T-helper 17 cell (primary cell): ENCODE measurements at regions not wholly inside any gene's neighbourhood (a gene's known extent, or its start where the extent isn't known, plus 50 kb on each side); places are given as distances from the start of the nearest gene placed in this dataset.
"Not testable (repeated sequence)": the region's sequence is repeated elsewhere in the genome, so short reads cannot be mapped to it uniquely, and the experiment has no call there.

ENCODE experiments used
- ATAC-seq: fragments of 150-1000 bp; cut with Tn5 transposase; 2 replicates; pipeline ENCODE4 v1.10.0; 2021; ENCODE audit warnings: mild to moderate bottlenecking, moderate library complexity
- DNase-seq, 3 donors: peaks; one replicate each; pipeline versions ENCODE4 v3.0.0 to v3.0.0-alpha.2; 2020 to 2021
- H3K9me3 ChIP-seq: one replicate; pipeline ENCODE4 v1.7.0; 2013; ENCODE audit warnings: low read length, mild to moderate bottlenecking; ENCODE audit not compliant: control insufficient read depth, poor library complexity, severe bottlenecking
- H3K27ac Mint-ChIP-seq: one replicate; pipeline ENCODE4 v1.8.0; 2022; ENCODE audit warnings: mild to moderate bottlenecking, moderate library complexity, mixed read lengths
- H3K27me3 Mint-ChIP-seq: one replicate; pipeline ENCODE4 v1.8.0; 2022; ENCODE audit warnings: mixed read lengths
- H3K36me3 Mint-ChIP-seq: one replicate; pipeline ENCODE4 v1.8.0; 2022; ENCODE audit warnings: low read depth, mixed read lengths
- H3K4me1 Mint-ChIP-seq: one replicate; pipeline ENCODE4 v1.8.0; 2022; ENCODE audit warnings: mild to moderate bottlenecking, mixed read lengths
- H3K4me3 Mint-ChIP-seq: one replicate; pipeline ENCODE4 v1.8.0; 2022; ENCODE audit warnings: mild to moderate bottlenecking, moderate library complexity, mixed read lengths

DNA sequence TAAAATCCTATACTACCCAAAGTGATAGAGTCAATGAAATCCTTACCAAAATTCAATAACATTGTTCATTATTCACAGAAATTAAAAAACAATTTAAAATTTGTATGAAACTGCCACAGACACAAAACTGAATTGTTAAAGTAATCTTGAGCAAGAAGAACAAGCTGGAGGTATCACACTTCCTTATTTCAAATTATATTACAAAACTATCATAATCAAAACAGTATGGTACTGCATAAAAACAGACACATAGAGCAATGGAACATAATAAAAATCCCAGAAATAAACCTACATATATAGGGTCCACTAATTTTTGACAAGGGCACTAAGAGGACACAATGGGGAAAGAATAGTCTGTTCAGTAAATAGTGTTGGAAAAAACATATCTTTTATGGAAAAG, 316.2 kb downstream of the PTPRC start:
- Mint-ChIP-seq H3K4me1 (peaks cover 7% of the 10 kb centered on the region), H3K27me3 (no peaks in the 10 kb centered on the region), H3K36me3 (peaks cover 2% of the 10 kb centered on the region), H3K4me3 (no peak overlapping the region), H3K27ac (no peak overlapping the region)
- no peaks in the 10 kb centered on the region for H3K9me3 ChIP-seq
- DNase-seq (no peak), ATAC-seq (no peak)

DNA sequence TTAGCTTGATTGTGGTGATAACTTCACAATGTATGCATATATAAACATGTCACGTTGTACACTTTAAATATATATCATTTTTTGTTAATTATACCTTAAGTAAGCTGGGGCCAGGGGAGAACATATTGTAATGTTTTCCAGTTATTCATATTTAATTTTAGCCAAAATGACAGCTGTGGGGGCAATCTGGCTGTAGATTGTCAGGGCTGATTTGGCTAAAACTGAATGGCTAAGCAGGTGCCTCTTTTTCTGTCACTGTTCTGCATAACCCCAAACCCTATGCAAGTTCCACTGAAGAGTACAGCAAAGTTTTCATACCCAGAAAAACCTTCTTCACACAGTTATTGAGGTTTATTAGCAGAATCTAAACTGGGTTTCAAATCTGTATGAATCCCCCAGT, 318.2 kb downstream of the PTPRC start:
- Mint-ChIP-seq H3K27ac (no peak overlapping the region), H3K36me3 (peaks cover 2% of the 10 kb centered on the region), H3K27me3 (no peaks in the 10 kb centered on the region), H3K4me3 (no peak overlapping the region), H3K4me1 (peaks cover 7% of the 10 kb centered on the region)
- H3K9me3 ChIP-seq = no peaks in the 10 kb centered on the region
- DNase-seq (no peak), ATAC-seq (no peak)

DNA sequence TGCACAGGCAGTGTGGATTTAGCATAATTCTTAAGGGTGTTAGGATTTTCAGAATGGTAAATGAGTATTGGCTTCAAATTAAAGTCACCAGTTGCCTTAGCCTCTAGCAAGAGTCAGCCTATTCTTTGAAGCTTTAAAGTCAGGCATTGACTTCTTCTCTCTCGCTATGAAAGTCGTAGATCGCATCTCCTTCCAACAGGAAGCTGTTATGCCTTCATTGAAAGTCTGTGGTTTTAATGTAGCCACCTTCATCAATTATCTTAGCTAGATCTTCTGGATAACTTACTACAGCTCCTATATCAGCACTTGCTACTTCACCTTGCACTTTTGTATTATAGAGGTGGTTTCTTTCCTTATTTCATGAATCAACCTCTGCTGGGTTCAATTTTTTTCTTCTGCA, 320.2 kb downstream of the PTPRC start:
- peaks cover 2% of the 10 kb centered on the region for H3K36me3 Mint-ChIP-seq
- no peak overlapping the region for H3K4me3 Mint-ChIP-seq
- no peaks in the 10 kb centered on the region for H3K9me3 ChIP-seq
- no peak overlapping the region for H3K27ac Mint-ChIP-seq
- no peaks in the 10 kb centered on the region for H3K27me3 Mint-ChIP-seq
- DNase-seq (no peak), ATAC-seq (peak; percentile 57)
- H3K4me1 Mint-ChIP-seq = peaks cover 14% of the 10 kb centered on the region

DNA sequence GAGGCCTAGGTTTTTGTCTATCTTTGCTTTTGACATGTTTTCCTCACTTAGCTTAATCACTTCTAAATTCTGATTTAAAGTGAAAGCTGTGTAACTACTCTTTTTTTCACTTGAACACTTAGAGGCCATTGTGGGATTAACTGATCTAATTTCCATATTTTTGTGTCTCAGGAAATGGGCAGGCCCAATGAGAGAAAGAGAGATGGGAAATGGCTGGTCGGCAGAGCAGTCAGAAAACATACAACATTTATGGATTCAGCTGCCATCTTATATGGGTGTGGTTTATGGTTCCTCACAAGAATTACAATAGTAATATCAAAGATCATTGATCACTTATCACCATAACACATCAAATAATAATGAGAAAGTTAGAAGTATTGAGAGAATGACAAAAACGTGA, 320.8 kb downstream of the PTPRC start:
- H3K4me3 Mint-ChIP-seq = no peak overlapping the region
- no peaks in the 10 kb centered on the region for H3K9me3 ChIP-seq
- ATAC-seq (no peak), DNase-seq (no peak)
- peaks cover 14% of the 10 kb centered on the region for H3K4me1 Mint-ChIP-seq
- H3K36me3 Mint-ChIP-seq = no peaks in the 10 kb centered on the region
- H3K27me3 Mint-ChIP-seq = no peaks in the 10 kb centered on the region
- H3K27ac Mint-ChIP-seq = no peak overlapping the region

DNA sequence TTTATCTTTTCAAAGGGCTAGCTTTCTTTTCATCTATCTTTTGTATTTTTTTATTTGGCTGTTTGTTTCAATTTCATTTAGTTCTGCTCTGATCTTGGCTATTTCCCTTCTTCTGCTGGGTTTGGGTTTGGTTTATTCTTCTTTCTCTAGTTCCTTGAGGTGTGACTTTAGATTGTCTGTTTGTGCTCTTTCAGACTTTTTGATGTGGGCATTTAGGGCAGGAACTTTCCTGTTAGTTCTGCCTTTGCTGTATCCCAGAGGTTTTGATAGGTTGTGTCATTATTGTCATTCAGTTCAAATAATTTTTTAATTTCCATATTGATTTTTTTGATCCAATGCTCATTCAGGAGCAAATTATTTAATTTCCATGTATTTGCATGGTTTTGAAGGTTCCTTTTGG, 325.0 kb downstream of the PTPRC start:
- H3K36me3 Mint-ChIP-seq = not testable (repeated sequence)
- H3K27ac Mint-ChIP-seq = peak overlapping the region; percentile 1

DNA sequence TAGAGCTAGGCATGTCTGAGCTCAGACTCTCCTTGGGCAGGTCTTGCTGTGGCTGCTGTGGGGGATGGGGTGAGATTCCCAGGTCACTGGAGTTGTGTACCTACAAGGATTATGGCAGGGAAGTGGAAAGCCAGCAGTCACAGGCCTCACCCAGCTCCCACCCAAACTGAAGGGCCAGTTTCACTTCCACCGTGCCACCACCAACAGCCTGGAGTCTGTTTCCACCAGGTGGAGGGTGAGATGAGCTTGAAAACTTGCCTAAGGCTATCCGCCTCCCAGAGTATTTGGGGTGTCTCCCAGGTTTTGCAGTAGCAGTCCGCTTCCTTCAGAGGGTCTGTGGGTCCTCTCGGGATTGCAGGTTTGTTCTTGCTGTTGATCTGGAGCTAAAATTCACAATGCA, 327.7 kb downstream of the PTPRC start:
- DNase-seq (no peak), ATAC-seq (no peak)
- H3K9me3 ChIP-seq = no peaks in the 10 kb centered on the region
- no peaks in the 10 kb centered on the region for H3K27me3 Mint-ChIP-seq
- H3K4me3 Mint-ChIP-seq = no peak overlapping the region
- H3K27ac Mint-ChIP-seq = no peak overlapping the region
- peaks cover 7% of the 10 kb centered on the region for H3K4me1 Mint-ChIP-seq
- peaks cover 2% of the 10 kb centered on the region for H3K36me3 Mint-ChIP-seq

More for the DNA sequence above, 325.0 kb downstream of the PTPRC start:
- not testable (repeated sequence) for ATAC-seq, H3K27me3 Mint-ChIP-seq, DNase-seq, H3K4me3 Mint-ChIP-seq, H3K9me3 ChIP-seq
- peaks cover 14% of the 10 kb centered on the region for H3K4me1 Mint-ChIP-seq

DNA sequence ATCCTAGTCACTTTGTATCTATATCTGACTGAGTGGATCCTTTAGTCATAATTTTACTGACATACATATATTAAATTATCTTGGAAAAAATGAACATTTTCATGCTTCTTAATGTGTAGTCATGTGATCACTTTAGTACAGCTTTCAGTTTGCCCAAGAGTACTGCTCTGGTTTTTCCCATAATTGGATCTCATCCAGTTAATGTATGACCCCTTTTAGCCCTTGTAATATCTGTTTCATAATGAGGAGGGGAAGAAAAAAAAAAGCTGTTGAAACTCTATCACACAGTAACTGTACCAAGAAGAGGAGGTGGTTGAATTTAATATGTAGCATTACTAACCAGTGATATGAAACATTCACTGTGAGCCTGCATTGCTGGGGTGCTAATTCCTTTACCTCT, 328.7 kb downstream of the PTPRC start:
- peaks cover 2% of the 10 kb centered on the region for H3K36me3 Mint-ChIP-seq
- no peaks in the 10 kb centered on the region for H3K9me3 ChIP-seq
- H3K4me1 Mint-ChIP-seq = peaks cover 7% of the 10 kb centered on the region
- no peak overlapping the region for H3K4me3 Mint-ChIP-seq
- H3K27me3 Mint-ChIP-seq = no peaks in the 10 kb centered on the region
- ATAC-seq (no peak), DNase-seq (no peak)
- H3K27ac Mint-ChIP-seq = no peak overlapping the region

DNA sequence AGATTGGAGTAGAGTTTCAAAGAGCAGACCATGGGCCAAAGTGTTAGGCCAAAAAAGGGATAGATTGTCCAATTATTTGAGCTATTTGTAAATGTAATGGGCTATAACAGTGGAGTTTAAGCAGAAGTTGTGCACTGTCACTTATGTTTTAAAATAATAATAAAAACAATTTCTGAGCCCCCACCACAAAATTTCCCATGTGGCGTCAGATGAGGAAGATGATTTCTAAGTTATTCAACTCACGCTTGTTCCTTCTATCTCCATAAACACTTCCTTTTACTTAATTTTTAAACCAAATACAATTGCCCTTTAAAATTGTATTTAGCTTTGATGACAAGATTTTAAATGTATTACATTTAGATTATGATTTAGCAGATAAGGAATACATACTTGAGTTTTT, 330.0 kb downstream of the PTPRC start:
- peaks cover 3% of the 10 kb centered on the region for H3K4me1 Mint-ChIP-seq
- H3K36me3 Mint-ChIP-seq = peaks cover 2% of the 10 kb centered on the region
- DNase-seq = no peak
- no peaks in the 10 kb centered on the region for H3K9me3 ChIP-seq
- no peak for ATAC-seq
- H3K27ac Mint-ChIP-seq = no peak overlapping the region
- H3K4me3 Mint-ChIP-seq = no peak overlapping the region
- no peaks in the 10 kb centered on the region for H3K27me3 Mint-ChIP-seq

DNA sequence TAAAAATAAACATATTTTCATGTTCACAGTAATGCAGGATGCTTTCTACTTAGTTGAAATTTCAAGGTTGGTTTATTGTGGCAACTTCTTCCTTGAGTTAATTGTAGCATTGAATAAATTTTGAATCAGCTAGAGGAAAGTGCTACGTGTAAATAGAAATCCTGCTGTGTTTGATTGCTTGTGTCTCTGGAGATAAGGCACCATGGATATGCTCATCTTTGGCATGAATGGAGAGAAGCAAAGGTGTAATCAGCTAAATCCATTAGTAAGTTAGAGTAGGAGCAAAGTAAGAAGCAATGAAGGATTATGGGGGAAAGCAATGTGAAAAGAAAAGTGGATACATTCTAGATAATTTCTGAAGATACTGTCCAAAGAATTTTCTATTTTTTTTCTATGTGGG, 331.1 kb downstream of the PTPRC start:
- ATAC-seq (no peak), DNase-seq (no peak)
- Mint-ChIP-seq H3K27ac (no peak overlapping the region), H3K36me3 (peaks cover 2% of the 10 kb centered on the region), H3K27me3 (no peaks in the 10 kb centered on the region), H3K4me1 (peaks cover 3% of the 10 kb centered on the region), H3K4me3 (no peak overlapping the region)
- H3K9me3 ChIP-seq = no peaks in the 10 kb centered on the region

DNA sequence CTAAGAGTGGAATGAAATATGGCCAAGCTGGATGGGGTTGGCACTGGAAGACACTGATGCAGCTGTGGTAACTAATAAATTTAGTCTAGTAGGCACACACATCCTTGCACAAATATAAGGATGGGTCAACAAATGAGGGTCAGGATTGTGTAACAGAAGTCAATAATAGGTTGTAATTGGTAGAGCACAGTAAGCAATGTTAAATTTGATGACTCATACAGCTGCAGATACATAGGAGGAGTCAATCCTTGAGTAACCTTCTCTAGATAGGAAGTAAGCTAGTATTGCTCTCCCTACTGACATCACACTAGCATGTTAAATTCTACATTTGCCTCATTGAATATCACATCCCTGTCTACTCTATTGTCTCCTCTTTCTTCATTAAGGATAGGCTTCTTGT, 332.1 kb downstream of the PTPRC start:
- Mint-ChIP-seq H3K4me1 (peaks cover 3% of the 10 kb centered on the region), H3K27me3 (no peaks in the 10 kb centered on the region), H3K27ac (no peak overlapping the region), H3K4me3 (no peak overlapping the region), H3K36me3 (no peaks in the 10 kb centered on the region)
- DNase-seq = no peak
- H3K9me3 ChIP-seq = no peaks in the 10 kb centered on the region
- peak; percentile 28 for ATAC-seq

DNA sequence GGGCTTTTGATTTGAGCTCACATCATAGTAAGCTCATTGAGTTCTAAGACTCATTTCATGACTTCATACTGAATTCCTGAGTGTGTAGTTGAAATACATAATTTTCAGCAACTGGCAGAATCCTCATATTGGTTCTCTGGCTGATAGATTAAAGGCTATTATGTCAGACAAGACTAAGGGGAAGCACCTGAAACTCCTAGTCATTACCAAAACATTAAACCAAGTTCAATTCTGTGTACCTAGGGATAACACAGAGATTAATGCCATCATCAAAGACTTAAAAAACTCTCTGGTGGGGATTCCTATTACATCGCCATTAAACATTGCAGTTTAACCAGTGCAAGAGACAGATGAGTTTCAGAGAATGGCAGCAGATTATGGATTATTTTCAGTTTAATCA, 339.1 kb downstream of the PTPRC start:
- no peak overlapping the region for H3K4me3 Mint-ChIP-seq
- H3K9me3 ChIP-seq = no peaks in the 10 kb centered on the region
- H3K4me1 Mint-ChIP-seq = peaks cover 5% of the 10 kb centered on the region
- ATAC-seq (no peak), DNase-seq (no peak)
- no peak overlapping the region for H3K27ac Mint-ChIP-seq
- no peaks in the 10 kb centered on the region for H3K27me3 Mint-ChIP-seq
- H3K36me3 Mint-ChIP-seq = no peaks in the 10 kb centered on the region

DNA sequence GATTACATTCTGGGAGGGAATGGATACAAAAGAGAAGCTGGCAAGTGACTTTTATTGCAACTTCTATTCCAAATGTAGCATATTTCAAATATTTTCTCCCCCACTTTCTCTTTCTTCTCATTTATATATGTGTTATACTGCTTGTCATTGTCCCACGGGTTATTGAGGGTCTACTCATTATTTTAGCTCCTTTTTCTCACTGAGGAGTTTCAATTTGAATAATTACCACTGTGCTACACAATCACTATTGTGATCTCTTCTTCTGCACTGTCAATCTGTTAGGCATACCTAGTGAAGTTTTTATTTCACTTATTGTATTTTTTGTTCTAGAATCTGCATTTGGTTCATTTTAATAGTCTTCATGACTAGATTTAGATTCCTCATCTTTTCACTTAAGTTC, 339.7 kb downstream of the PTPRC start:
- H3K4me3 Mint-ChIP-seq = no peak overlapping the region
- H3K27me3 Mint-ChIP-seq = no peaks in the 10 kb centered on the region
- no peaks in the 10 kb centered on the region for H3K36me3 Mint-ChIP-seq
- no peak for DNase-seq
- no peak for ATAC-seq
- H3K4me1 Mint-ChIP-seq = peaks cover 2% of the 10 kb centered on the region
- H3K27ac Mint-ChIP-seq = no peak overlapping the region
- no peaks in the 10 kb centered on the region for H3K9me3 ChIP-seq

DNA sequence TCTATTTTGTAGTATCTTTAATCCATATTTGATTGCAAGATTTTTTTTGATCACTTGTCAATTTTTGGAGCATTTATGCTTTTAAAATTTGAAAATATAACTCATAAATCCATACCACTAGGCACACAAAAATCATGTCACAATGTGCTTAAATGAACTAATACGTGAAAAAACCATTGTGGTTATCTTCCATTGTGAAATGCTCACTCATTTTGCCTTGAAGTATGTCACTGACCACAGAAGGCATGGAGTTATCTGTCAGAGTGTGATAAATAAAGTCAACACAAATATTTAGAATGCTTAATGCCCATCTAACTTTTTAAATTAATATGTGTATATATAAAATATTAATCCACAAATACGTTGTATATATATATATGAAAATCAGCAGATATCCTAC, 347.2 kb downstream of the PTPRC start:
- no peak overlapping the region for H3K4me3 Mint-ChIP-seq
- peaks cover 1% of the 10 kb centered on the region for H3K4me1 Mint-ChIP-seq

DNA sequence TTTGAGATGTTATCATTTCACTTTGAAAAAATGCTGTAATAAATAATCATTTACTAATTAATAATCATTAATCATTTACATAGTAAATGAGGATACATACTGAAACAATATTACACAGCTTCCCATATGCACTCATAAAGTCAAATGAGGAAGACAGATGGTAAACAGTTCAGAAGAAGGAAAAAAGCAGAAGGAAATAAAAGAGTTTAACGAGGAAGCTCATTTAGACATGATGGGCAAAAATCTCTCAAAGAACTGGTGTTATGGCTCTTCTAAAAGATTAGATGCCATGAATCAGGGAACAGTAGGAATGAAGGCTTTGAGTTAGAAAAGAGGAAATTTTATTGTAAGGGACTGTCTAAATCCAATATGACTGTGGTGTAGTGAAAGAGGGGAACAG, 347.6 kb downstream of the PTPRC start:
- no peaks in the 10 kb centered on the region for H3K9me3 ChIP-seq
- H3K27ac Mint-ChIP-seq = no peak overlapping the region
- no peaks in the 10 kb centered on the region for H3K27me3 Mint-ChIP-seq
- ATAC-seq (no peak), DNase-seq (no peak)
- no peak overlapping the region for H3K4me3 Mint-ChIP-seq
- H3K36me3 Mint-ChIP-seq = peaks cover 2% of the 10 kb centered on the region
- no peaks in the 10 kb centered on the region for H3K4me1 Mint-ChIP-seq

More for the DNA sequence above, 347.2 kb downstream of the PTPRC start:
- DNase-seq (no peak), ATAC-seq (no peak)
- no peaks in the 10 kb centered on the region for H3K27me3 Mint-ChIP-seq
- peaks cover 2% of the 10 kb centered on the region for H3K36me3 Mint-ChIP-seq
- no peaks in the 10 kb centered on the region for H3K9me3 ChIP-seq
- no peak overlapping the region for H3K27ac Mint-ChIP-seq

DNA sequence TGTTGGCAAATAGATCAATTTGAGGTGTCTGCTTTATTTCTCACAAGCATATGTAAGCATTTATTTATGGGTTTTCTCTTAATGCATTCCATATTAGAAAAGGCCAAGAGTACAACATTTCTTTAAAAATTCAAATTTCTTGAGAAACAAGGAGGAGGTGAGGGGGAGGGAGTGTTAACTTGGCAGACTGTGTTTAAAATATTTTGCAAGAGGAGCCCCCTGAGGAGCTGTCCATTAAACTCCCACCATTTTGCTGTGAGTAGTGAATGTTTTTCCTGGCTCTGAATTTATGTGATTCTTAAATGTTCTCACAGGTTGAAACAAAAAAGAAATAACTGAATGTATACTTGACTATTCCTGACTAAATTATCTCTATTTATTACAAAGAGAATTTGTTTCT, 363.8 kb downstream of the PTPRC start:
- Mint-ChIP-seq H3K4me3 (no peak overlapping the region), H3K36me3 (peaks cover 2% of the 10 kb centered on the region), H3K4me1 (no peaks in the 10 kb centered on the region), H3K27me3 (no peaks in the 10 kb centered on the region), H3K27ac (no peak overlapping the region)
- DNase-seq (no peak), ATAC-seq (no peak)
- H3K9me3 ChIP-seq = no peaks in the 10 kb centered on the region
